ENCODE measurements at regions not wholly inside any gene's neighbourhood (a gene's known extent, or its start where the extent isn't known, plus 50 kb on each side); places are given as distances from the start of the nearest gene placed in this dataset.

- TF ChIP-seq GLIS2 (tag by site-specific recombination; IDR thresholded peaks at IDR 0.05) (no peak), CTCF (tag by site-specific recombination; IDR thresholded peaks at IDR 0.05) (no peak)
Observed at GRCh38 chr14:97841762-97842161, 1044.6 kb downstream of the VRK1 start.
